PFSK-1 (cell line): ENCODE measurements at regions not wholly inside any gene's neighbourhood (a gene's known extent, or its start where the extent isn't known, plus 50 kb on each side); places are given as distances from the start of the nearest gene placed in this dataset.

ENCODE experiments used
- REST ChIP-seq, 2 experiments: IDR thresholded peaks; 2 replicates each; pipeline versions ENCODE4 v1.6.1 to v1.8.0; 2011 to 2012; ENCODE audit warnings: low read depth in 2 of 2, low read length in 2 of 2, control low read depth in 1 of 2, inconsistent platforms in 1 of 2, mild to moderate bottlenecking in 1 of 2, moderate library complexity in 1 of 2; ENCODE audit not compliant: insufficient read depth in 1 of 2
- SIN3A ChIP-seq: IDR thresholded peaks from 2 replicates; pipeline ENCODE4 v1.6.1; 2012; ENCODE audit warnings: mild to moderate bottlenecking, low read length, moderate library complexity, borderline replicate concordance; ENCODE audit not compliant: insufficient read depth
- TAF1 ChIP-seq: IDR thresholded peaks from 2 replicates; pipeline ENCODE4 v1.6.1; 2012; ENCODE audit warnings: low read length, control low read depth, borderline replicate concordance; ENCODE audit not compliant: insufficient read depth

- TF ChIP-seq TAF1 (no peak), SIN3A (no peak), REST (IDR thresholded peaks at IDR 0.05; ENCODE audit: insufficient read depth in 1 of 2, low read depth in 2 of 2, low read length in 2 of 2) (no peak)
Observed at GRCh38 chr6:140341272-140341671, 966.8 kb upstream of the CITED2 start.
